Mammary epithelial cell (primary cell): ENCODE measurements at regions not wholly inside any gene's neighbourhood (a gene's known extent, or its start where the extent isn't known, plus 50 kb on each side); places are given as distances from the start of the nearest gene placed in this dataset.

Source experiments
- CTCF ChIP-seq, 2 donors: IDR thresholded peaks in 1 of 2; conservative IDR thresholded peaks in 1 of 2; 2 replicates each; pipeline ENCODE4 v1.5.1; 2011 to 2012; ENCODE audit warnings: inconsistent platforms in 2 of 2, low read length in 2 of 2, mild to moderate bottlenecking in 2 of 2, control low read depth in 1 of 2, low read depth in 1 of 2; ENCODE audit not compliant: insufficient read depth in 1 of 2; ENCODE audit errors: extremely low read depth in 1 of 2
- EZH2 ChIP-seq: IDR thresholded peaks from 2 replicates; pipeline ENCODE4 v1.6.1; 2012; ENCODE audit warnings: low read length, inconsistent platforms, borderline replicate concordance

- TF ChIP-seq CTCF (conservative IDR thresholded peaks at IDR 0.05 in 1 of 2, IDR thresholded peaks at IDR 0.05 in 1 of 2; ENCODE audit: extremely low read depth in 1 of 2, insufficient read depth in 1 of 2, low read depth in 1 of 2, low read length in 2 of 2) (no peak), EZH2 (no peak)
Measured at GRCh38 chr22:47996446-47996857, 1234.0 kb downstream of the TBC1D22A start.
